ENCODE measurements at regions not wholly inside any gene's neighbourhood (a gene's known extent, or its start where the extent isn't known, plus 50 kb on each side); places are given as distances from the start of the nearest gene placed in this dataset.
A peak's percentile ranks its signal among the peaks of the same experiment; 100 is the strongest.

DNA sequence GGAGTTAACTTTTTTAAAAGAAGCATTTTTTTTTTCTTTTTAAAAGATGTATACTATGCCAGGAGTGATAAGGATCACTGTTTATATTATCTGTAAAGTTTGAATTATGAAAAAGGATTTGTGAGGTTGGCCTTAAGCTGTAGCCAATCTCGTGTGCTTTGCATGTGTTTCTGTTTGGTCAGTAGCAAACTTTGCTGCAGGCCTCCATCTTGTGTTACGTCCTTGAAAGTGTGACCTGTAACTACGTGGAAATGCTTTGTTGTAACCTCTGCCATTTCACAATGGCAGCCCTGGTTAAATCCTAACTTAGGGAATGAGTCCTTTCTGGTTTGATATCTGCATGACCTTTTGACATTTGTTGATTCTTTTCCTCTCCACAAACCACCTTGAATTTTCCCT, 1345.6 kb downstream of the NSUN3 start:
- Mint-ChIP-seq H3K4me1 (peaks cover 12% of the 10 kb centered on the region), H3K9me3 (peaks cover 18% of the 10 kb centered on the region), H3K27me3 (ENCODE audit: insufficient read depth, low read depth, poor library complexity) (peaks cover 4% of the 10 kb centered on the region), H3K27ac (peak overlapping the region; percentile 36), H3K4me3 (no peak overlapping the region), H3K36me3 (ENCODE audit: low read depth) (peaks cover 32% of the 10 kb centered on the region)
- no peak overlapping the region for H3K4me3 ChIP-seq
- H3K9me2 ChIP-seq (ENCODE audit: insufficient read depth) = peaks cover 14% of the 10 kb centered on the region
- H3F3A ChIP-seq (replicated peaks; ENCODE audit: low read depth) = no peaks in the 10 kb centered on the region
- H3K27ac ChIP-seq (ENCODE audit: low read depth) = peak overlapping the region; percentile 52
- ATAC-seq (peak; percentile 54), DNase-seq (ENCODE audit: low spot score) (peak; percentile 32)
- peak overlapping the region; percentile 70 for H2AFZ ChIP-seq
- no peak overlapping the region for H3K4me2 ChIP-seq
- H3K27me3 ChIP-seq (ENCODE audit: insufficient read depth) = no peaks in the 10 kb centered on the region
- H4K20me1 ChIP-seq (replicated peaks; ENCODE audit: insufficient read depth) = no peaks in the 10 kb centered on the region
- no peaks in the 10 kb centered on the region for H3K36me3 ChIP-seq (ENCODE audit: insufficient read depth)
- no peaks in the 10 kb centered on the region for H3K79me2 ChIP-seq (replicated peaks; ENCODE audit: insufficient read depth)
- H3K4me1 ChIP-seq (ENCODE audit: insufficient read depth) = peaks cover 8% of the 10 kb centered on the region; the same call in 1 of the 2 replicates
- TF ChIP-seq, protein P1, sequence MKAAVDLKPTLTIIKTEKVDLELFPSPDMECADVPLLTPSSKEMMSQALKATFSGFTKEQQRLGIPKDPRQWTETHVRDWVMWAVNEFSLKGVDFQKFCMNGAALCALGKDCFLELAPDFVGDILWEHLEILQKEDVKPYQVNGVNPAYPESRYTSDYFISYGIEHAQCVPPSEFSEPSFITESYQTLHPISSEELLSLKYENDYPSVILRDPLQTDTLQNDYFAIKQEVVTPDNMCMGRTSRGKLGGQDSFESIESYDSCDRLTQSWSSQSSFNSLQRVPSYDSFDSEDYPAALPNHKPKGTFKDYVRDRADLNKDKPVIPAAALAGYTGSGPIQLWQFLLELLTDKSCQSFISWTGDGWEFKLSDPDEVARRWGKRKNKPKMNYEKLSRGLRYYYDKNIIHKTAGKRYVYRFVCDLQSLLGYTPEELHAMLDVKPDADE (IDR thresholded peaks at IDR 0.05) = no peak
- TF ChIP-seq EZH2 (IDR thresholded peaks at IDR 0.05; ENCODE audit: low read depth, unreplicated experiment) = no peak
- TF ChIP-seq ZNF114 (CRISPR knock-in tag; IDR thresholded peaks at IDR 0.05) = no peak
- TF ChIP-seq, protein P2, sequence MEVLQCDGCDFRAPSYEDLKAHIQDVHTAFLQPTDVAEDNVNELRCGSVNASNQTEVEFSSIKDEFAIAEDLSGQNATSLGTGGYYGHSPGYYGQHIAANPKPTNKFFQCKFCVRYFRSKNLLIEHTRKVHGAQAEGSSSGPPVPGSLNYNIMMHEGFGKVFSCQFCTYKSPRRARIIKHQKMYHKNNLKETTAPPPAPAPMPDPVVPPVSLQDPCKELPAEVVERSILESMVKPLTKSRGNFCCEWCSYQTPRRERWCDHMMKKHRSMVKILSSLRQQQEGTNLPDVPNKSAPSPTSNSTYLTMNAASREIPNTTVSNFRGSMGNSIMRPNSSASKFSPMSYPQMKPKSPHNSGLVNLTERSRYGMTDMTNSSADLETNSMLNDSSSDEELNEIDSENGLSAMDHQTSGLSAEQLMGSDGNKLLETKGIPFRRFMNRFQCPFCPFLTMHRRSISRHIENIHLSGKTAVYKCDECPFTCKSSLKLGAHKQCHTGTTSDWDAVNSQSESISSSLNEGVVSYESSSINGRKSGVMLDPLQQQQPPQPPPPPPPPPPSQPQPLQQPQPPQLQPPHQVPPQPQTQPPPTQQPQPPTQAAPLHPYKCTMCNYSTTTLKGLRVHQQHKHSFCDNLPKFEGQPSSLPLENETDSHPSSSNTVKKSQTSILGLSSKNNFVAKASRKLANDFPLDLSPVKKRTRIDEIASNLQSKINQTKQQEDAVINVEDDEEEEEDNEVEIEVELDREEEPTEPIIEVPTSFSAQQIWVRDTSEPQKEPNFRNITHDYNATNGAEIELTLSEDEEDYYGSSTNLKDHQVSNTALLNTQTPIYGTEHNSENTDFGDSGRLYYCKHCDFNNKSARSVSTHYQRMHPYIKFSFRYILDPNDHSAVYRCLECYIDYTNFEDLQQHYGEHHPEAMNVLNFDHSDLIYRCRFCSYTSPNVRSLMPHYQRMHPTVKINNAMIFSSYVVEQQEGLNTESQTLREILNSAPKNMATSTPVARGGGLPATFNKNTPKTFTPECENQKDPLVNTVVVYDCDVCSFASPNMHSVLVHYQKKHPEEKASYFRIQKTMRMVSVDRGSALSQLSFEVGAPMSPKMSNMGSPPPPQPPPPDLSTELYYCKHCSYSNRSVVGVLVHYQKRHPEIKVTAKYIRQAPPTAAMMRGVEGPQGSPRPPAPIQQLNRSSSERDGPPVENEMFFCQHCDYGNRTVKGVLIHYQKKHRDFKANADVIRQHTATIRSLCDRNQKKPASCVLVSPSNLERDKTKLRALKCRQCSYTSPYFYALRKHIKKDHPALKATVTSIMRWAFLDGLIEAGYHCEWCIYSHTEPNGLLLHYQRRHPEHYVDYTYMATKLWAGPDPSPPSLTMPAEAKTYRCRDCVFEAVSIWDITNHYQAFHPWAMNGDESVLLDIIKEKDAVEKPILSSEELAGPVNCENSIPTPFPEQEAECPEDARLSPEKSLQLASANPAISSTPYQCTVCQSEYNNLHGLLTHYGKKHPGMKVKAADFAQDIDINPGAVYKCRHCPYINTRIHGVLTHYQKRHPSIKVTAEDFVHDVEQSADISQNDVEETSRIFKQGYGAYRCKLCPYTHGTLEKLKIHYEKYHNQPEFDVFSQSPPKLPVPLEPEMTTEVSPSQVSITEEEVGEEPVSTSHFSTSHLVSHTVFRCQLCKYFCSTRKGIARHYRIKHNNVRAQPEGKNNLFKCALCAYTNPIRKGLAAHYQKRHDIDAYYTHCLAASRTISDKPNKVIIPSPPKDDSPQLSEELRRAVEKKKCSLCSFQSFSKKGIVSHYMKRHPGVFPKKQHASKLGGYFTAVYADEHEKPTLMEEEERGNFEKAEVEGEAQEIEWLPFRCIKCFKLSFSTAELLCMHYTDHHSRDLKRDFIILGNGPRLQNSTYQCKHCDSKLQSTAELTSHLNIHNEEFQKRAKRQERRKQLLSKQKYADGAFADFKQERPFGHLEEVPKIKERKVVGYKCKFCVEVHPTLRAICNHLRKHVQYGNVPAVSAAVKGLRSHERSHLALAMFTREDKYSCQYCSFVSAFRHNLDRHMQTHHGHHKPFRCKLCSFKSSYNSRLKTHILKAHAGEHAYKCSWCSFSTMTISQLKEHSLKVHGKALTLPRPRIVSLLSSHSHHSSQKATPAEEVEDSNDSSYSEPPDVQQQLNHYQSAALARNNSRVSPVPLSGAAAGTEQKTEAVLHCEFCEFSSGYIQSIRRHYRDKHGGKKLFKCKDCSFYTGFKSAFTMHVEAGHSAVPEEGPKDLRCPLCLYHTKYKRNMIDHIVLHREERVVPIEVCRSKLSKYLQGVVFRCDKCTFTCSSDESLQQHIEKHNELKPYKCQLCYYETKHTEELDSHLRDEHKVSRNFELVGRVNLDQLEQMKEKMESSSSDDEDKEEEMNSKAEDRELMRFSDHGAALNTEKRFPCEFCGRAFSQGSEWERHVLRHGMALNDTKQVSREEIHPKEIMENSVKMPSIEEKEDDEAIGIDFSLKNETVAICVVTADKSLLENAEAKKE (CRISPR knock-in tag; IDR thresholded peaks at IDR 0.05) = no peak
- TF ChIP-seq POLR2AphosphoS5 (IDR thresholded peaks at IDR 0.05; ENCODE audit: low read depth) = no peak
- no peak for TF ChIP-seq STAT1 (IDR thresholded peaks at IDR 0.05; ENCODE audit: unreplicated experiment)
- no peak; a peak in 1 of 4 replicates for TF ChIP-seq CTCF (conservative IDR thresholded peaks at IDR 0.05; ENCODE audit: low read depth in 2 of 2)
- no peak for TF ChIP-seq CREB1 (CRISPR knock-in tag; IDR thresholded peaks at IDR 0.05; ENCODE audit: low read depth)
- no peak for TF ChIP-seq REST (IDR thresholded peaks at IDR 0.05; ENCODE audit: unreplicated experiment)
- TF ChIP-seq EZH2phosphoT487 (IDR thresholded peaks at IDR 0.05; ENCODE audit: unreplicated experiment) = no peak
- no peak for TF ChIP-seq JUNB (IDR thresholded peaks at IDR 0.05; ENCODE audit: unreplicated experiment)
- no peak for TF ChIP-seq NANOG (IDR thresholded peaks at IDR 0.05; ENCODE audit: borderline replicate concordance)
- no peak for TF ChIP-seq ZNF331 (CRISPR knock-in tag; IDR thresholded peaks at IDR 0.05; ENCODE audit: low read depth)

All from GM23338 (cell line).